ENCODE measurements at regions not wholly inside any gene's neighbourhood (a gene's known extent, or its start where the extent isn't known, plus 50 kb on each side); places are given as distances from the start of the nearest gene placed in this dataset.

- Histone ChIP-seq H3K27me3 (no peaks in the 10 kb centered on the region), H3K27ac (no peak overlapping the region), H3K4me3 (no peak overlapping the region), H3K36me3 (no peaks in the 10 kb centered on the region), H3K9me3 (no peaks in the 10 kb centered on the region), H3K4me1 (no peaks in the 10 kb centered on the region)
- TF ChIP-seq CTCF (IDR thresholded peaks at IDR 0.05) (no peak), POLR2A (IDR thresholded peaks at IDR 0.05) (no peak), POLR2AphosphoS5 (IDR thresholded peaks at IDR 0.05) (no peak), EP300 (IDR thresholded peaks at IDR 0.05; ENCODE audit: low read depth) (no peak)
- no peak for DNase-seq
- in situ Hi-C loops (cut with MboI; ENCODE audit: low pct_ligation_motif_present in 1 of 4, low pct_unique_long_range_greater_than_20kb in 1 of 4, low sequenced_read_pairs in 3 of 4), result no loop called here
- WGBS, 2 donors (ENCODE audit: low coverage in 1 of 2), result 48% methylated on average over 5 of the region's 5 CpGs; no CpG with 5 or more reads in 1 of the 2 donors
- intact Hi-C loops (cut with DNase I; ENCODE audit: low total_unique reads), result no loop called here
These were observed 81.2 kb upstream of the SORCS3 start for GRCh38 chr10:104559935-104560334.

- Histone ChIP-seq H3K36me3 (no peaks in the 10 kb centered on the region), H3K4me1 (no peaks in the 10 kb centered on the region), H3K9me3 (no peaks in the 10 kb centered on the region), H3K27me3 (no peaks in the 10 kb centered on the region), H3K4me3 (no peak overlapping the region), H3K27ac (no peak overlapping the region)
- intact Hi-C loops (cut with DNase I; ENCODE audit: low total_unique reads) (no loop called here), in situ Hi-C loops (cut with MboI; ENCODE audit: low pct_ligation_motif_present in 1 of 4, low pct_unique_long_range_greater_than_20kb in 1 of 4, low sequenced_read_pairs in 3 of 4) (no loop called here)
- 90 to 100% methylated on average over 1 of the region's 1 CpG for WGBS, 2 donors (ENCODE audit: low coverage in 1 of 2)
- TF ChIP-seq POLR2A (IDR thresholded peaks at IDR 0.05) (no peak), CTCF (IDR thresholded peaks at IDR 0.05) (no peak), POLR2AphosphoS5 (IDR thresholded peaks at IDR 0.05) (no peak), EP300 (IDR thresholded peaks at IDR 0.05; ENCODE audit: low read depth) (no peak)
- no peak for DNase-seq
These were observed 78.0 kb upstream of the SORCS3 start for GRCh38 chr10:104563051-104563450.

GRCh38 chr10:104563548-104563947 is 77.5 kb upstream of the SORCS3 start:
- no peaks in the 10 kb centered on the region for H3K9me3 ChIP-seq
- H3K4me3 ChIP-seq, result no peak overlapping the region
- TF ChIP-seq EP300 (IDR thresholded peaks at IDR 0.05; ENCODE audit: low read depth) (no peak), POLR2A (IDR thresholded peaks at IDR 0.05) (no peak), CTCF (IDR thresholded peaks at IDR 0.05) (no peak), POLR2AphosphoS5 (IDR thresholded peaks at IDR 0.05) (no peak)
- intact Hi-C loops (cut with DNase I; ENCODE audit: low total_unique reads), result no loop called here
- no peaks in the 10 kb centered on the region for H3K4me1 ChIP-seq
- H3K36me3 ChIP-seq, result no peaks in the 10 kb centered on the region
- no peaks in the 10 kb centered on the region for H3K27me3 ChIP-seq
- in situ Hi-C loops (cut with MboI; ENCODE audit: low pct_ligation_motif_present in 1 of 4, low pct_unique_long_range_greater_than_20kb in 1 of 4, low sequenced_read_pairs in 3 of 4), result no loop called here
- H3K27ac ChIP-seq, result no peak overlapping the region
- no peak for DNase-seq

- WGBS, 2 donors (ENCODE audit: low coverage in 1 of 2), result 85% methylated on average over 1 of the region's 1 CpG; no CpG with 5 or more reads in 1 of the 2 donors
- intact Hi-C loops (cut with DNase I; ENCODE audit: low total_unique reads) (no loop called here), in situ Hi-C loops (cut with MboI; ENCODE audit: low pct_ligation_motif_present in 1 of 4, low pct_unique_long_range_greater_than_20kb in 1 of 4, low sequenced_read_pairs in 3 of 4) (no loop called here)
These were observed 66.7 kb upstream of the SORCS3 start for GRCh38 chr10:104574427-104574826.

More at GRCh38 chr10:104574427-104574826, 66.7 kb upstream of the SORCS3 start:
- Histone ChIP-seq H3K4me1 (no peaks in the 10 kb centered on the region), H3K9me3 (peaks cover 9 to 12% of the 10 kb centered on the region in 2 donors), H3K27me3 (no peaks in the 10 kb centered on the region), H3K36me3 (no peaks in the 10 kb centered on the region), H3K4me3 (no peak overlapping the region), H3K27ac (no peak overlapping the region)
- TF ChIP-seq POLR2AphosphoS5 (IDR thresholded peaks at IDR 0.05) (no peak), EP300 (IDR thresholded peaks at IDR 0.05; ENCODE audit: low read depth) (no peak), POLR2A (IDR thresholded peaks at IDR 0.05) (no peak), CTCF (IDR thresholded peaks at IDR 0.05) (no peak)
- no peak for DNase-seq
